Activated CD4-positive, alpha-beta T cell treated with anti-CD3 and anti-CD28 coated beads for 48 hours (primary cell): ENCODE measurements at regions not wholly inside any gene's neighbourhood (a gene's known extent, or its start where the extent isn't known, plus 50 kb on each side); places are given as distances from the start of the nearest gene placed in this dataset.
"Not testable (repeated sequence)": the region's sequence is repeated elsewhere in the genome, so short reads cannot be mapped to it uniquely, and the experiment has no call there.

Source experiments
- DNase-seq: peaks from one replicate; pipeline ENCODE4 v3.0.0-alpha.2; 2020

GRCh38 chr5:134471858-134472449, 53.5 kb upstream of the JADE2 start:
- not testable (repeated sequence) for DNase-seq

GRCh38 chr5:134468921-134469400, 56.5 kb upstream of the JADE2 start:
- DNase-seq, result no peak

GRCh38 chr5:134467231-134467630, 55.5 kb upstream of the CDKN2AIPNL start:
- DNase-seq, result no peak

GRCh38 chr5:134466241-134467069, 54.8 kb upstream of the CDKN2AIPNL start:
- peak; percentile 51 for DNase-seq

GRCh38 chr5:134465816-134466240, 54.1 kb upstream of the CDKN2AIPNL start:
- peak; percentile 61 for DNase-seq

- no peak for DNase-seq
Observed at GRCh38 chr5:134464988-134465815, 53.5 kb upstream of the CDKN2AIPNL start.

- no peak for DNase-seq
Observed at GRCh38 chr5:134463991-134464760, 52.5 kb upstream of the CDKN2AIPNL start.

- DNase-seq, result no peak
Observed at GRCh38 chr5:134463176-134463720, 51.6 kb upstream of the CDKN2AIPNL start.

- DNase-seq, result no peak
Observed at GRCh38 chr5:134462761-134463160, 51.1 kb upstream of the CDKN2AIPNL start.

GRCh38 chr5:134462047-134462575, 50.4 kb upstream of the CDKN2AIPNL start:
- no peak for DNase-seq
